Right lung (tissue), 2 donors: ENCODE measurements at regions not wholly inside any gene's neighbourhood (a gene's known extent, or its start where the extent isn't known, plus 50 kb on each side); places are given as distances from the start of the nearest gene placed in this dataset.

ENCODE experiments used
- DNase-seq, 2 donors: peaks; one replicate each; pipeline ENCODE4 v3.0.0-alpha.2; 2013

- DNase-seq = no peak
These were observed 55.9 kb upstream of the EDNRA start for GRCh38 chr4:147425019-147425418.

DNA sequence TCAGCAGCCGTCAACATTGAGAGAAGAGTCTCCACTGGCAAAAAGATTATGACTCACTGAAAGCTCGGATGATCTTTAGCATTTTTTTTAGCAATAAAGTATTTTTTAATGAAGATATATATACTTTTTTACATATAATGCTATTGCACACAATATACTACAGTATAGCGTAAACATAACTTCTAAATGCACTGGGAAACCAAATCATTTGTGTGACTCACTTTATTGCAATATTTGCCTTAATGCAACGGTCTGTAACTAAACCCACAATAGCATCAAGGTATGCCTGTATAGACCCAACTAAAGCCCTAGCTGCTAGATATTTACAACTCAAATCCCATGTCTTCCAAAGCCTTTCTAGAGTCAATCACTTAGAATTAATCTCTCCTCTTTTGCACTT is 52.3 kb upstream of the EDNRA start:
- DNase-seq = no peak

- DNase-seq = no peak
These were observed 50.8 kb upstream of the EDNRA start for GRCh38 chr4:147430111-147430510.
